GM06990 (cell line): ENCODE measurements at regions not wholly inside any gene's neighbourhood (a gene's known extent, or its start where the extent isn't known, plus 50 kb on each side); places are given as distances from the start of the nearest gene placed in this dataset.

Experiments used
- DNase-seq: peaks from one replicate; pipeline ENCODE4 v3.0.0-alpha.2; 2011; ENCODE audit not compliant: insufficient read length; ENCODE audit errors: extremely low read depth
- H3K27me3 ChIP-seq: replicated peaks from 2 replicates; pipeline ENCODE4 v1.6.0; 2011; ENCODE audit warnings: low read length; ENCODE audit not compliant: control insufficient read depth, insufficient read depth
- H3K36me3 ChIP-seq: 2 replicates; pipeline ENCODE4 v1.5.1; 2011; ENCODE audit warnings: low read length; ENCODE audit not compliant: control insufficient read depth, insufficient read depth
- H3K4me3 ChIP-seq: replicated peaks from 2 replicates; pipeline ENCODE4 v1.5.1; 2011; ENCODE audit warnings: low read depth, mild to moderate bottlenecking, control low read depth, low read length
- CTCF ChIP-seq: IDR thresholded peaks from 2 replicates; pipeline ENCODE4 v1.5.1; 2011; ENCODE audit warnings: low read length, control low read depth, mild to moderate bottlenecking, inconsistent platforms; ENCODE audit not compliant: insufficient read depth, poor library complexity, severe bottlenecking

- DNase-seq: no peak
Observed at GRCh38 chr20:7379621-7380220, 560.5 kb downstream of the HAO1 start.

GRCh38 chr20:7383216-7383615 lies 557.0 kb downstream of the HAO1 start:
- no peak for DNase-seq
- TF ChIP-seq CTCF: no peak
- no peaks in the 10 kb centered on the region for H3K36me3 ChIP-seq
- no peak overlapping the region for H3K4me3 ChIP-seq
- no peaks in the 10 kb centered on the region for H3K27me3 ChIP-seq

More at GRCh38 chr20:7379621-7380220, 560.5 kb downstream of the HAO1 start:
- Histone ChIP-seq H3K4me3 (no peak overlapping the region), H3K36me3 (no peaks in the 10 kb centered on the region), H3K27me3 (no peaks in the 10 kb centered on the region)
- no peak for TF ChIP-seq CTCF

- no peak for TF ChIP-seq CTCF
Observed at GRCh38 chr20:7387638-7388193, 552.5 kb downstream of the HAO1 start.

GRCh38 chr20:7389216-7389615 lies 551.0 kb downstream of the HAO1 start:
- Histone ChIP-seq H3K27me3 (no peaks in the 10 kb centered on the region), H3K36me3 (no peaks in the 10 kb centered on the region), H3K4me3 (no peak overlapping the region)
- TF ChIP-seq CTCF: no peak
- DNase-seq: no peak

More at GRCh38 chr20:7387638-7388193, 552.5 kb downstream of the HAO1 start:
- no peaks in the 10 kb centered on the region for H3K36me3 ChIP-seq
- H3K4me3 ChIP-seq: no peak overlapping the region
- peak; percentile 9 for DNase-seq
- no peaks in the 10 kb centered on the region for H3K27me3 ChIP-seq

GRCh38 chr20:7392542-7393206 lies 547.6 kb downstream of the HAO1 start:
- no peak for DNase-seq
- no peaks in the 10 kb centered on the region for H3K27me3 ChIP-seq
- no peaks in the 10 kb centered on the region for H3K36me3 ChIP-seq
- TF ChIP-seq CTCF: no peak
- H3K4me3 ChIP-seq: no peak overlapping the region

GRCh38 chr20:7399114-7399513 lies 541.1 kb downstream of the HAO1 start:
- Histone ChIP-seq H3K27me3 (no peaks in the 10 kb centered on the region), H3K4me3 (no peak overlapping the region), H3K36me3 (no peaks in the 10 kb centered on the region)
- no peak for DNase-seq
- TF ChIP-seq CTCF: no peak
